Activated CD4-positive, alpha-beta T cell treated with anti-CD3 and anti-CD28 coated beads, Interleukin-2, amount 10 ng/mL, durations not matched to agents 7 days and 5 days (primary cell): ENCODE measurements at regions not wholly inside any gene's neighbourhood (a gene's known extent, or its start where the extent isn't known, plus 50 kb on each side); places are given as distances from the start of the nearest gene placed in this dataset.
A peak's percentile ranks its signal among the peaks of the same experiment; 100 is the strongest.
"Not testable (repeated sequence)": the region's sequence is repeated elsewhere in the genome, so short reads cannot be mapped to it uniquely, and the experiment has no call there.

Experiments used
- CTCF ChIA-PET: fragments of 350-600 bp; sonication (Branson Sonifier 250); formaldehyde crosslinking; loops from one replicate; lab custom pipeline; 2021; ENCODE audit warnings: antibody characterized with exemption; lab: Charles Lee
- POLR2A ChIA-PET: fragments of 350-600 bp; sonication (Branson Sonifier 250); formaldehyde crosslinking; loops from one replicate; lab custom pipeline; 2021; ENCODE audit warnings: antibody characterized with exemption; lab: Charles Lee
- DNase-seq: peaks from one replicate; pipeline ENCODE4 v3.0.0-alpha.2; 2020
- H3K27ac Mint-ChIP-seq: one replicate; pipeline ENCODE4 v1.8.0; 2021; ENCODE audit warnings: mild to moderate bottlenecking, moderate library complexity, mixed read lengths
- H3K27me3 Mint-ChIP-seq: one replicate; pipeline ENCODE4 v1.8.0; 2021; ENCODE audit warnings: mixed read lengths
- H3K36me3 Mint-ChIP-seq: one replicate; pipeline ENCODE4 v1.8.0; 2021; ENCODE audit warnings: low read depth, mixed read lengths
- H3K4me1 Mint-ChIP-seq: one replicate; pipeline ENCODE4 v1.8.0; 2021; ENCODE audit warnings: mixed read lengths
- H3K4me3 Mint-ChIP-seq: one replicate; pipeline ENCODE4 v1.8.0; 2021; ENCODE audit warnings: mild to moderate bottlenecking, moderate library complexity, mixed read lengths
- H3K9me3 Mint-ChIP-seq: one replicate; pipeline ENCODE4 v1.8.0; 2021; ENCODE audit warnings: mixed read lengths

DNA sequence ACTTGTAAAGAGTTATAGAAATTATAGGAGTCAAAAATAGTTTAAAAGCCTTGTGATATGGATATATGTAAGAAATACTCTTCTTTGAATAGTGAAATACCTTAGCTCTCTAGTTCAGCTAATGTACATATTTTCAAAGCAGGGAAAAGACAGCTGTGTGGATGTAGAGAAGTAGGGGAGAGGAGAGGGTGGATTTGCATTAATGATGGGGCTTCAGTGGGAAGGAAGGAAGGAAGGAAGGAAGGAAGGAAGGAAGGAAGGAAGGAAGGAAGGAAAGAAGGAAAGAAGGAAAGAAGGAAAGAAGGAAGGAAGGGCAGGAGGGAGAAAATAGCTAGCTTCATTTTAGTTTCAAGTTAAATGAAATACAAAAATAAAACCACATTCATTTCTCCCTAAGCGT lies 62.4 kb upstream of the RGS1 start:
- Mint-ChIP-seq H3K4me1 (peaks cover 45% of the 10 kb centered on the region), H3K27ac (no peak overlapping the region), H3K9me3 (no peaks in the 10 kb centered on the region), H3K27me3 (no peaks in the 10 kb centered on the region), H3K4me3 (no peak overlapping the region), H3K36me3 (no peaks in the 10 kb centered on the region)
- CTCF ChIA-PET, result no interaction called here
- POLR2A ChIA-PET, result no interaction called here
- no peak for DNase-seq

DNA sequence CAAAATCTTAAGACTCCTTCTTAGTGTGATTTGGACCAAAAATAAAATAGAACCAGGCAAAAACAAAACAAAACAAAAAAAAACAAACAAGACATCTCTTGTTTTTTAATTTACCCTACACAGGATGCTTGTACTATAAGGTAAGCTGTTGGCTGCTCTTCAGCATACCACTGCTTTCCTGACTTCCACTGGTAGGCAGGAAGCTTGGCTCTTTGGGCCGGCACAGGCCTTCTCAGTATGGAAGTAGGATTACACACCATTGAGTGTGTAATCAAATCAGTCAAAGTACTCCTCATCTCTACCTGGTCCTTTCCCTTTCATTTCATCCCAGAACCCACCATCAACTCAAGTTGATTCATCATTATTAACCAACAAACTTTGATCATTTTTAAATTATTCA lies 61.9 kb upstream of the RGS1 start:
- peaks cover under 1% of the 10 kb centered on the region for H3K9me3 Mint-ChIP-seq

DNA sequence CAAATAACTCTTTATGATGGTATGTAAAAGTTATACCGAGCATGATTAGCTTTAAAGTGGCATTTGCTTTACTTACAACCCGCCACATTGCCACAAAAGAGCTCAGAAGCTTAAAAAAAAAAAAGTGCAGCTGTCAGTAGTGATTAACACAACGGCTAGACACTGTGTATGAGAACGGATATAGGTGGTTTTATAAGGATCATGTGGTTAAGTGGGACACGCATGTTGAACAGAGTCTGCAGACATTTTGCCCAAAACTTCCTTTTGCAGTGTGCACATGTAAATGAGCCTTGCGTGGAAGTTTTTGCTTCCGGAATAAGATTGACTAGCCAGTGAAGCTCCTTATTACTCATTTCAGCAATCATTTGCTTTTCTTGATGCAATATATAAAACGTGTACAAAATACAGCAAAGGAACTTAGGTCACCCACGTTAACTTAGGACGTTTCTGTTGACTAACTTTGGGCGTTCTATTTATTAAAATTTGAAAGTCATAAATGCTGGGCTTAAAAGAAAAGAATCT lies 58.7 kb upstream of the RGS1 start:
- CTCF ChIA-PET, result interaction anchor here (0.8 to 1.5 kb wide), 5 partner anchors 10 to 61 kb away, joined by 3 to 7 read pairs (median 4); no protein-coding TSS in a partner anchor
- H3K4me1 Mint-ChIP-seq, result peaks cover 53% of the 10 kb centered on the region

More for the DNA sequence above, 61.9 kb upstream of the RGS1 start:
- H3K27me3 Mint-ChIP-seq, result no peaks in the 10 kb centered on the region
- peaks cover 45% of the 10 kb centered on the region for H3K4me1 Mint-ChIP-seq
- no peaks in the 10 kb centered on the region for H3K36me3 Mint-ChIP-seq
- no peak overlapping the region for H3K4me3 Mint-ChIP-seq
- ChIA-PET CTCF (no interaction called here), POLR2A (no interaction called here)
- DNase-seq, result no peak
- H3K27ac Mint-ChIP-seq, result no peak overlapping the region

DNA sequence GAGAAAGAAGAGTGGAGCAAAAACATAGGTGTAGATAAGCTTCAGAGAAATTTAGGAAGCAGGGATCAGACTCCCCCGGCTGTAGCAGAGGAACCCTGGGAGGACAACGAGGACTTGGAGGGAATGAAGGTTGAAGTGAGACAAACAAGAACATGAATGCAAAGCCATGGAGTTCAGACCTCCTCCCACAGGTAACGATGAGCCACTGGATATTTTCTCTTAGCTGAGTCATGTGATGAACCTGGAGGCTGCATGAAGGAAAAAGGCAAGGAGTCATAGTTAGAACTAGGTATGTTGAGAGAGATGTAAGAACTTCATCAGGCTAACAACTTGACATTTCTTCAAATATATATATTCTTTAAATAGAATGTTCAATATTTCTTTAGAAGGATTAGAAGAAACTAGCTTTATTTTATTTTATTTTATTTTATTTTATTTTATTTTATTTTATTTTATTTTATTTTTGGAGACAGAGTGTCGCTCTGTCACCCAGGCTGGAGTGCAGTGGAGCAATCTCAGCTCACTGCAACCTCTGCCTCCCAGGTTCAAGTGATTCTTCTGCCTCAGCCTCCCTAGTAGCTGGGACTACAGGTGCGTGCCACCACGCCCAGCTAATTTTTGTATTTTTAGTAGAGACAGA lies 57.7 kb upstream of the RGS1 start:
- H3K4me1 Mint-ChIP-seq, result peaks cover 50% of the 10 kb centered on the region
- H3K4me3 Mint-ChIP-seq, DNase-seq, H3K36me3 Mint-ChIP-seq, H3K27me3 Mint-ChIP-seq, H3K9me3 Mint-ChIP-seq: not testable (repeated sequence)
- peak overlapping the region; percentile 2 for H3K27ac Mint-ChIP-seq
- ChIA-PET CTCF (interaction anchor here (1.2 kb wide), 2 partner anchors 10 to 54 kb away, joined by 3 to 4 read pairs; no protein-coding TSS in a partner anchor), POLR2A (interaction anchor here (0.6 kb wide), 1 partner anchor 1092 kb away, joined by 3 read pairs; no protein-coding TSS in a partner anchor)

More for the DNA sequence above, 58.7 kb upstream of the RGS1 start:
- H3K9me3 Mint-ChIP-seq, result peaks cover 1% of the 10 kb centered on the region
- H3K36me3 Mint-ChIP-seq, result no peaks in the 10 kb centered on the region
- POLR2A ChIA-PET, result interaction anchor here (0.6 to 1.0 kb wide), 2 partner anchors 36 to 42 kb away, joined by 3 to 5 read pairs; no protein-coding TSS in a partner anchor
- peak; percentile 73 for DNase-seq
- H3K27me3 Mint-ChIP-seq, result no peaks in the 10 kb centered on the region
- H3K4me3 Mint-ChIP-seq, result peak overlapping the region; percentile 59
- peak overlapping the region; percentile 68 for H3K27ac Mint-ChIP-seq

DNA sequence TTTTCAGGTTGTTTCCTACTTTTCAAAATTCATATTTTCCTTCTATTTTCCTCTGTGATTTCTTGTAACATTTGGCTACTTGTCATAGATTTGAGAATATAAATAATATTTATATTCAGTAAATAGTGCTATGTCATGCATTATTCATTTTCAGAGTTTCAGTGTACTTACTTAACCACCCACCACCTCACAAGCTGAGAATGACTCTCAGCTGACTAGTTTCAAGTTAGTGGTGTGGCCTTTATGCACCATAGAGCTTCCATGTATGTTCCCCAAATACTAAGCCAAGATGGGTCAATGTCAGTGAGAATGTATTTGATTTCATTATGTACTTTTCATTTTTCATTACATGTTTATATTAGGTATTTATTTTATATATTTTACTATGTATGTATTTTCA lies 56.9 kb upstream of the RGS1 start:
- POLR2A ChIA-PET, result no interaction called here
- DNase-seq, result no peak
- Mint-ChIP-seq H3K27ac (no peak overlapping the region), H3K9me3 (peaks cover 1% of the 10 kb centered on the region), H3K4me3 (no peak overlapping the region), H3K27me3 (no peaks in the 10 kb centered on the region), H3K36me3 (no peaks in the 10 kb centered on the region), H3K4me1 (peaks cover 43% of the 10 kb centered on the region)
- CTCF ChIA-PET, result interaction anchor here (0.5 to 1.2 kb wide), 3 partner anchors 20 to 53 kb away, joined by 3 read pairs; no protein-coding TSS in a partner anchor

DNA sequence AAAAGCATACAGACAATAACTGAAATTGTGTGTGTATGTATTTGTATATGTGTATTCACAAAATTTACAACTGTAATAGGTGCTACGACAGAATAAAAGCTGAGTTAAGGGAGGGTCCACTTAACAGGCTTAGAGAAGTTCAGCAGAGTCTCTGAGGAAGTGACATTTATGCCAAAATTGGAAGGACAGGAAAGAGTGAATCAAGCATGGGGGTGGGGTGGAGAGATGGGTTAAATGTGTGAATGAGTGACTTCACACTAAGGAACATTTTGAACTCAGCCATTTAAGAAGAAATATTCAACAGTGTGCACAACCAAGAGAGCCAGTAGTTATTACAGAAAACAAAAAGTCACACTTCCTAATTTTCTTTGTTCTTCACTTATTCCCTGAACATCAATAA lies 53.8 kb upstream of the RGS1 start:
- no peak overlapping the region for H3K4me3 Mint-ChIP-seq
- H3K4me1 Mint-ChIP-seq, result peaks cover 29% of the 10 kb centered on the region
- ChIA-PET POLR2A (no interaction called here), CTCF (interaction anchor here (1.0 kb wide), 1 partner anchor 49 kb away, joined by 3 read pairs; no protein-coding TSS in a partner anchor)
- no peak overlapping the region for H3K27ac Mint-ChIP-seq
- no peak for DNase-seq
- H3K9me3 Mint-ChIP-seq, result peaks cover 1% of the 10 kb centered on the region
- peaks cover 5% of the 10 kb centered on the region for H3K27me3 Mint-ChIP-seq
- peaks cover 4% of the 10 kb centered on the region for H3K36me3 Mint-ChIP-seq

DNA sequence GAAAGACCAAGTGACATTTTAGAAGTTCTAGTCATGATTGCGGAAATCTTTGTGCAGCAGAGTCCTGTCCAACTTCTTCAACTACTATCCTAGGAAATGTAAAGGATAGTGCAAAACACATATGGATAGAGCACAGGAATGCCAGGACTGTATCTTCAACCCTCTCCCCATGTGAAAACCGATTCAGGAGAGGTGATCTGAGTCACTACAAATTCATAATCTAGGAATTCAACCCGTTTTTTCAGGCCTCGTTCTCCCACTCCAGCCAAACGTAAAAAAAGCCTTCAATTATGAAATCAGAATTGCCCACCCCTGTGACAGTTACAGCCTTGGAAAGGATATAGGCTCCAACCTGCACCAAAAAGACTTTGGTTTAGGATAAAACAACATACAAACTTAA lies 52.9 kb upstream of the RGS1 start:
- Mint-ChIP-seq H3K4me3 (no peak overlapping the region), H3K9me3 (peaks cover 1% of the 10 kb centered on the region), H3K4me1 (peaks cover 19% of the 10 kb centered on the region), H3K27me3 (peaks cover 5% of the 10 kb centered on the region), H3K36me3 (peaks cover 4% of the 10 kb centered on the region), H3K27ac (no peak overlapping the region)
- ChIA-PET POLR2A (no interaction called here), CTCF (interaction anchor here (0.8 to 1.0 kb wide), 2 partner anchors 22 to 48 kb away, joined by 3 read pairs; no protein-coding TSS in a partner anchor)
- no peak for DNase-seq

DNA sequence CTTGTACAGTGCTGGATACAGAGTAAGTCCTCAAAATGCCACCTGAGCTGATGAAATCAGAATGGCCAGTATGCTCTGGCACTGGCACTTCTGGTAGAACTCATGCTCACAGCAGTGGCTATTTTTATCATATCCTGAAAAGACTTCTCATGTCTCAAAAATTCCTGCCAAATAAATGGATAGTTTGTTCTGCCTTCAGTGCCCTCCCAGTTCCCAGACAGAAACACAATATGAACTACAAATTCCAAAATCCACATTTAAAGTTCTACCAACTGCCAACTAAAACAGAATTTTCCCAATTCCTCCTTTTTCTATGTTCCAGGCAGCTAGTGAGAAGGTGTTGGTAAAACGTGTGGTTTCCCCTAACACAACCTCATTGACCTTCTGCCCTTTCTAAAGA lies 51.4 kb upstream of the RGS1 start:
- Mint-ChIP-seq H3K27ac (no peak overlapping the region), H3K4me3 (no peak overlapping the region), H3K4me1 (peaks cover 17% of the 10 kb centered on the region), H3K27me3 (peaks cover 5% of the 10 kb centered on the region), H3K9me3 (no peaks in the 10 kb centered on the region), H3K36me3 (peaks cover 4% of the 10 kb centered on the region)
- ChIA-PET POLR2A (no interaction called here), CTCF (interaction anchor here (1.0 kb wide), 1 partner anchor 34 kb away, joined by 3 read pairs; no protein-coding TSS in a partner anchor)
- no peak for DNase-seq
